IPS-18a (cell line): ENCODE measurements at regions not wholly inside any gene's neighbourhood (a gene's known extent, or its start where the extent isn't known, plus 50 kb on each side); places are given as distances from the start of the nearest gene placed in this dataset.

ENCODE experiments used
- H3K27ac ChIP-seq: one replicate; pipeline ENCODE4 v1.5.1; 2013; ENCODE audit warnings: low read length
- H3K27me3 ChIP-seq: one replicate; pipeline ENCODE4 v1.6.1; 2013; ENCODE audit warnings: mild to moderate bottlenecking, low read length; ENCODE audit not compliant: control insufficient read depth, insufficient read depth
- H3K36me3 ChIP-seq: one replicate; pipeline ENCODE4 v1.6.1; 2013; ENCODE audit warnings: low read depth, low read length; ENCODE audit not compliant: control insufficient read depth
- H3K4me1 ChIP-seq: one replicate; pipeline ENCODE4 v1.6.1; 2013; ENCODE audit warnings: low read depth, low read length; ENCODE audit not compliant: control insufficient read depth
- H3K4me3 ChIP-seq: one replicate; pipeline ENCODE4 v1.5.1; 2013; ENCODE audit warnings: low read length
- H3K9ac ChIP-seq: one replicate; pipeline ENCODE4 v1.6.1; 2013; ENCODE audit warnings: mild to moderate bottlenecking, low read length, moderate library complexity
- H3K9me3 ChIP-seq: one replicate; pipeline ENCODE4 v1.6.1; 2013; ENCODE audit warnings: low read depth, low read length; ENCODE audit not compliant: control insufficient read depth

DNA sequence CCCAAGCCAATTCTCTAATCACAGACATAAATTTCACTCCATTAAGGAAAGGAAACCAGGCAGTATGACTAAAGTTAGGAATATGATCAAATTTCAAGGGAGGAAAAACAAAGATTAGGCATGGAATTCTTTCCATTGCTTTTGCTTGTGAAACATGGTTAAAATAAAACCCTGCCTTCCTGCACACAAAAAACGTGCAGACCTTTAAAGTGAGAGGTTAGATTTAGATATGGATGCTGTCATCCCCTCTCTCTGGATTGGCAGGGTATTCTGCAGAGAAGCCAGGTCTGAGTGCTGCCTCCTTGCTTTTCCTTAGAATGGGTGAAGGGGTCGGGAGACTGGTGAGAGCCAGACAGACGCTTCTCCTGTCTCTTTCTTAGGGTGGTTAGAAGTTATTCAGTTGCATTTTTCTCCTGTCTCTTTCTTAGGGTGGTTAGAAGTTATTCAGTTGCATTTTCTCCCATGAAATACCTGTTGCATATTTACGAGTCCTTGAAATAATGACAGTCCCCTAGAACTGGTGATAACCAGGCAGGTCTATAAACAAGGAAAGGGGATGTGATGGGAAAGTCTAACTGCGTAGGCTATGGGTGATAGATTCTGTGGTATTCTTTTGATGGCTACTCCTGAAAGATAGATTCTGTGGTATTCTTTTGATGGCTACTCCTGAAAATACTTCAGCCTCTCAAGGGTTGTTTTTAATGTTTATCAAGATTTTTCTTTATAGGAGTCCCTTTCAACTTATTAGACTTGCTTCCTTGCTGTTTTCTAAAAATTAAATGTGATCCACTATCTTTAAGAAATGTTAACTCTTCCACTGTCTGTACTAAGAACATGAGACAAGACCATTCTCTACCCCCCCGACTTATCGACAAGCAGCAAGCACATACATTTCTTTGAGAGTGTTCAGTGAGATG lies 163.6 kb downstream of the SPRY1 start:
- Histone ChIP-seq H3K9ac (no peak overlapping the region), H3K27ac (no peak overlapping the region), H3K4me1 (peaks cover 17% of the 10 kb centered on the region), H3K9me3 (no peaks in the 10 kb centered on the region), H3K4me3 (no peak overlapping the region), H3K27me3 (no peaks in the 10 kb centered on the region), H3K36me3 (no peaks in the 10 kb centered on the region)

DNA sequence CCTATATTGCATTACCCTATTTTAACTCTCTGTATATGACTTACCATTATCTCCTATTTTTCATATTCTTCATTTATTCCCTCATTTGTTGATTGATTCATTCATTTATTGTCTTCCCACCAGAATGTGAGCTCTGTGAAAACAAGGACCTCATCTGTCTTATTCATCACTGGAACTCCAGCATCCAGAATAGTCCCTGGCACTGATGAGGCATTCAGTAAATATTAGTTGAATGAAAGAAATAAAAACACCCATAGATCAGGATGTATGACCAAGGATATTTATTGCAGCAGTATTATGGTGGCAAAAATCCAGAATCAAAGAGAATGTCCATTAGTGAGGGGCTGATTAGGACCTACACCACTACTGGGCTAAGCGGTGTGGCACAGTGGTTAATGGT lies 164.9 kb downstream of the SPRY1 start:
- Histone ChIP-seq H3K27me3 (no peaks in the 10 kb centered on the region), H3K4me1 (peaks cover 12% of the 10 kb centered on the region), H3K36me3 (no peaks in the 10 kb centered on the region), H3K9me3 (no peaks in the 10 kb centered on the region), H3K4me3 (no peak overlapping the region), H3K27ac (no peak overlapping the region), H3K9ac (no peak overlapping the region)

DNA sequence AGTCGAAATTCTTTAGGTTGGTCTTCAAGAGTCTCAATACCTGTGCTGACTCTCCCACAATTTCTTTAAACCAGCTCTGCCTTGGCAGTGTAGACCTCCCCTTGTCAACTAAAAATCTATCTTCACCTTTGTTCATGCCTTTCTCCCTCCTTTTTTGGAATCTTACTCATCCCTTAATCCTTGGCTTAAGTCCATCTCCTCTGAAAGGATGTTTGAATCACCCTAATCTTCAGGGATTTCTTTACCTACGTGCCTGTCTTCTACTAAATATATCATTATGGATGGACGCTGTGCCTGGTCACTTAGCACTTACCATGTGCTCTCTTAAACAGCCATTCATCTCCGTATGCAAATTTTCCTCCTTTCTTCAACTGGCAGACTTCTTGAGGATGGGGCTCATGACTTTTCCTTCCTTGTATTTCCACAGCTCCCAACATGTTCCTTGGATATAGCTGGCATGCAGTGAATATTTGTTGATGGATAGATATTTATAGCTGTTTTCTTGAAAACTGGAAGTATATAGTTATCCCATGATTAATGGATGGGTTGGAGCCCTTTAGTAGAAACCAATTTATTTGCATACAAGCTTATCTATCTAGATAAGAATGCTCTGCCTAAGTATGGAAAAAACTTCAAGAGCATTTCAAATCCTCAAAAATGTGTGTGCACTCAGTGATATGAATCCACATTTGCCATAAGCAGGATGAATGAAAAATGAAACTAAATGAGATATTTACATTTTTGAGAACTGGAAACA lies 166.6 kb downstream of the SPRY1 start:
- no peak overlapping the region for H3K9ac ChIP-seq
- peaks cover 12% of the 10 kb centered on the region for H3K4me1 ChIP-seq
- H3K27ac ChIP-seq = no peak overlapping the region
- no peak overlapping the region for H3K4me3 ChIP-seq
- H3K27me3 ChIP-seq = no peaks in the 10 kb centered on the region
- no peaks in the 10 kb centered on the region for H3K9me3 ChIP-seq
- H3K36me3 ChIP-seq = no peaks in the 10 kb centered on the region

DNA sequence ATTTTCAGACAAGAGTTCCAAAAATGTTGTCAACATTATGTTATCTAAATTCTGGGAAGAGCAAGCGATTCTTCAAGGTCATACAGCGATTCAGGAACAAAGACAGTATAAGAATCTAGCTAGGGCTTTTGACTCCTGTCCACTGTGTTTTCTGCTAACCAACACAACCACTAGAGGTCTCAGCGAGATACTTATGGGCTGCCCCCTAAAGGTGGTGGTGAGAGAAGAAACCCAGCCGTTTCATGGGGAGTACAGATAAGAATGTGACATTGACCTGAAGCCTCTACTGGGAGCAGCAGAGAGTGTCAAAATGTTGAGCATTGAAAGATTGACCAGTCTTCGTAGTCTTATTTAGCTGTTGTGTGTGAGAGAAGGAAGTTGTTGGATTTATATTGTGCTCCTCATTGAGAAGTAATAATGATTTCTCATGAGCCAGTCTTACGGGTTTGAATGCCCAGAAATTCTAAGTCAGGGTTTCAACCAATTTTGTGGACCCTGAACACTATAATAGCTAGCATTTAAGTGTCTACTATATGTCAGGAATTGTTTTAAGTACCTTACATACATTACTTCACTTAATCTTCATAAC lies 168.3 kb downstream of the SPRY1 start:
- Histone ChIP-seq H3K9ac (no peak overlapping the region), H3K9me3 (no peaks in the 10 kb centered on the region), H3K36me3 (no peaks in the 10 kb centered on the region), H3K4me3 (no peak overlapping the region), H3K27ac (no peak overlapping the region), H3K4me1 (peaks cover 4% of the 10 kb centered on the region), H3K27me3 (no peaks in the 10 kb centered on the region)

DNA sequence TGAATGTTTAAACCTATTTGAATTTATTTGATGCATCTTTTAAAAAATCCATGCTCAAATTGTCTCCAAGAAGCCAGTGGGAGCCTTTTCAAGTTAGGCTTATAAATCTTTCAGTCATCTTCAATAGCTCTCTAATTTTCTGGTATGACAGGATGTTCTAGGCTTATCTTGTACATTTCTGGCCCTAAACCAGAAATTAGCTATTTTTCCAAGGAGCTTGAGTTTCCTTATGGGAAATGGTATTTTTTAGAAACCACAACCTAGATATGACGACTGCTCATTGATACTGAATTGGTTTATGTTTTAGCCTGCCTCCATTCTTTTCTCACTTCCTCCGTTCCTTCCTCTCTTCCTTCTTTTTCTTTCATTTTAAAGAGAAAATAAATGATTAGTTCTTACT lies 172.3 kb downstream of the SPRY1 start:
- Histone ChIP-seq H3K9ac (no peak overlapping the region), H3K27me3 (no peaks in the 10 kb centered on the region), H3K4me1 (peaks cover 2% of the 10 kb centered on the region), H3K36me3 (no peaks in the 10 kb centered on the region), H3K27ac (no peak overlapping the region), H3K4me3 (no peak overlapping the region), H3K9me3 (no peaks in the 10 kb centered on the region)

DNA sequence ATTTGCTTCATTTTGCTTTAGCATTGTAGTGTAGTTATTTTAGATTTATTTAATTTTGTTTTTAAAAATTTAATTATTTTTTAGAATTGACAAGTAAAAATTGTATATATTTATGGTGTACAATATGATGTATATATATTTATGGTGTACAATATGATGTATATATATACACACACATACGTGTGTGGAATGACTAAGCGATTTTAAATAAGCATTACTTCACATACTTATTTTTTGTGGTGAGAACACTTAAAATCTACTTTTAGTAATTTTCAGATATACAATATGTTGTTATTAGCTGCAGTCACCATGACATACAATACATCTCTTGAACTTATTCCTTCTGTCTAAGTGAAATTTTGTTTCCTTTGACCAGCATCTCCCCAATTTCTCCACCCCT lies 172.9 kb downstream of the SPRY1 start:
- Histone ChIP-seq H3K4me1 (peaks cover 1% of the 10 kb centered on the region), H3K9me3 (no peaks in the 10 kb centered on the region), H3K27me3 (no peaks in the 10 kb centered on the region), H3K4me3 (no peak overlapping the region), H3K27ac (no peak overlapping the region), H3K9ac (no peak overlapping the region), H3K36me3 (no peaks in the 10 kb centered on the region)

DNA sequence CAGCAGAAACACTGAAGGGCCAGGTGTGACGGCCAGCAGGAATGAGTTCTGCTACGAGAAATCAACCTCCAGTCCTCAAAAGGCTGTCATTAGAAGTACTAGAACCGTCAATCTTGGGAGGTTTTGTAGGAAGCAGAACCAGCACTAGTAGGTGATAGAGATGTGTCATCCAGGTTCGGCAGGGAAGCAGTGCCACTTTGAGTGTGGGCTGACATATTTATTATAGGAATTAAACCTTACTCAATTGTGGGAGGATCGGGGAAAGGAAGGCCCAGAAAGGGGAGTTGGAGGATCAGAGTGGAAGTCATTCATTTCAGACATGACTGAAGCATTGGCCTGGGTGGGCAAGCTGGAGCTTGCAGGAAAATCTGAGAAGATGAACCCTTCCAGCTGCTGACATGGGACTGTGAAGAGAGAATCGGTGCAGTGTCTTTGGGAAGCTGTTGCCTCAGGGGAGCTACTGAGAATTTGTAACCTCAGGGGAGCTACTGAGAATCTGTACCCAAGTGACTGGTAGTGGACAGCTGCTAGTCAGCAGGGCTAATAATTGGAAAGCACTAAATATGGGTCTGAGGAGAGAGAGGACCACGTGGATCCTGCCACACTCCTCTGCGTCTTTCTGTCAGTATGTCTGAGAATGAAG lies 177.4 kb downstream of the SPRY1 start:
- Histone ChIP-seq H3K27ac (no peak overlapping the region), H3K27me3 (no peaks in the 10 kb centered on the region), H3K4me3 (no peak overlapping the region), H3K4me1 (no peaks in the 10 kb centered on the region), H3K9ac (no peak overlapping the region), H3K9me3 (no peaks in the 10 kb centered on the region), H3K36me3 (no peaks in the 10 kb centered on the region)

DNA sequence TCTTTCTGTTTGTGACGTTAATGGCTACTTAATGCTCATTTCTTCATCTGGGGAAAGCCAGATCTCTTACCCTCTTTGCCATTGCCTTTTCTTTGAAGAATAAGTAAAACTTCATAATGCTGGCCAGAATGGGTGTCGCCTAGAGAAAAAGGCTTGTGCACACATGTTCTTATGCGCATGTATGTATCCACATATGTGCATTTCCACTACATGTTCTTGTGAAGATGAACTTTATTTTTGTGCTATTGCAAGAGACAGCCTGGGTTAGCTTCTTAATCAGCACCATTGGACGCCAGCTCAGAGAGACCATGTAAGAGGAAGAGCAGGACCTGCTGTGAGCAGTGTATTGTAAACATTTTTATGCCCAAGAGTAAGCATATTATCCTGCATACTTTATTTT lies 178.7 kb downstream of the SPRY1 start:
- Histone ChIP-seq H3K4me1 (no peaks in the 10 kb centered on the region), H3K36me3 (no peaks in the 10 kb centered on the region), H3K4me3 (no peak overlapping the region), H3K27ac (no peak overlapping the region), H3K9me3 (no peaks in the 10 kb centered on the region), H3K9ac (no peak overlapping the region), H3K27me3 (no peaks in the 10 kb centered on the region)

DNA sequence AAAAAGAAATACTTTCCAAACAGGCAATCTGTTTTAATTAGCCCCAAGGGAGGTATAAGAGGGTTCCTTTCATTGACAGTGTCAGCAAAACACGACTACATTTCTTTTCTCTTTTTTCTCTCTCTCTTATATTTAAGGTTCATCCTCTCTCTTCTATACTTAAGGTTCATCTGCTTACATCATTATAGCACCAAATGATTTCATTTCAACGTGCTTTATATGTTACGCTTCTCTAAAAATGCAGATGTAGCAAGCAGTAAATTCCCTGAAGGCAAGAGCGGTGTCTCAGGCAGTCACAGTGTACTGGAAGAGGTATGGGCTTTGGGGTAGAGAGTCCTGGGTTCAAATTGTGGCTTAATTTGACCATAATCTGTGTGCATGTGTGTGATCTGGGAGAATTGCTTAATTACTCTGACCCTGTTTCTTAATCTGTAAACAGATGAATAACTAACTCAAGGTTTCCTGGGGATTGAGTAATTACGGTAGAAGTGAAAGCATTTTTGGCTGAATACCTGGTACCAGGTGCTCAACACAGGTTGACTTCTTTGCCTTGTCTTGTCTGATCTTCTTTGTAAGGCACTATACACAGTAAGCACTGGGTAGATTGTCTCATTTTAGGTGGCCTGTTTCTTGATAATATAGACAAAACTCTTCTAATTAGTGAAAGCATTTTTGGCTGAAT lies 180.8 kb downstream of the SPRY1 start:
- Histone ChIP-seq H3K4me3 (no peak overlapping the region), H3K4me1 (no peaks in the 10 kb centered on the region), H3K27ac (no peak overlapping the region), H3K36me3 (no peaks in the 10 kb centered on the region), H3K27me3 (no peaks in the 10 kb centered on the region), H3K9ac (no peak overlapping the region), H3K9me3 (no peaks in the 10 kb centered on the region)

DNA sequence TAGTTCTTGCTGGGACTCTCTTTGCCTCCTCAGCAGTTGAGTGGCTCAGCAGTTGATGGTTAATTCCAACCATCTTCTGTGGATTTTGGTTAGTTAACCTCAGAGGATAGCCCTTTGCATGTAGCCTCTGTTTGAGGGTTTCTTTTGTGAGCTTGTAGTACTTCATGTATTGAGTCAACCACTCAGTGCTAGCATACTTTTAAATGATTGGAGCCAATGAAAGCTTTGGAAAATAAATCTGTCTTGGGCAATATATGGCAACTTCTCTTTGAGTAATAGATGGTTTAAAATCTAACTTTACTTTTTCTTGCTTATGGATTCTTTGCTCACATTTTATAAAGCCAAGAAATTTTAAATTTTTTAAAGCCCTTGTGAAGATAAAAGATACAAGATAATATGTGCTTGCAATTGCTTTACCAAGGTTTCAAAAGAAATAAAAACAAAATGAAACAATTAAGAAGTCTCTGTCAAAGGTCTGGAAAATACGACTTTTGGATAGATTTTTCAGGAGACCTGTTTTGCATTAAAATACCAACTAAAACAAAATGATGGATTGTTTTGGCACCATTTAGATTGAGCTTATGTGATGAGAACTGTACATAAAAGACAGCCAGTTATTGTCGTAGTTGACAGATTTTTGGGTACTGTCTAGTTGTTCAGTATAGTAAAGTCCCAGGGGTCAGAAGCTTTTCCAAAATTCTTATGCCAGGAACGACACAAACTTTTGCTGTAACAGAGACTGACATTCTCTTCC lies 181.9 kb downstream of the SPRY1 start:
- H3K27me3 ChIP-seq = no peaks in the 10 kb centered on the region
- H3K9me3 ChIP-seq = no peaks in the 10 kb centered on the region
- H3K9ac ChIP-seq = no peak overlapping the region
- no peaks in the 10 kb centered on the region for H3K36me3 ChIP-seq
- no peaks in the 10 kb centered on the region for H3K4me1 ChIP-seq
- no peak overlapping the region for H3K27ac ChIP-seq
- no peak overlapping the region for H3K4me3 ChIP-seq
